ENCODE measurements at regions not wholly inside any gene's neighbourhood (a gene's known extent, or its start where the extent isn't known, plus 50 kb on each side); places are given as distances from the start of the nearest gene placed in this dataset.

DNA sequence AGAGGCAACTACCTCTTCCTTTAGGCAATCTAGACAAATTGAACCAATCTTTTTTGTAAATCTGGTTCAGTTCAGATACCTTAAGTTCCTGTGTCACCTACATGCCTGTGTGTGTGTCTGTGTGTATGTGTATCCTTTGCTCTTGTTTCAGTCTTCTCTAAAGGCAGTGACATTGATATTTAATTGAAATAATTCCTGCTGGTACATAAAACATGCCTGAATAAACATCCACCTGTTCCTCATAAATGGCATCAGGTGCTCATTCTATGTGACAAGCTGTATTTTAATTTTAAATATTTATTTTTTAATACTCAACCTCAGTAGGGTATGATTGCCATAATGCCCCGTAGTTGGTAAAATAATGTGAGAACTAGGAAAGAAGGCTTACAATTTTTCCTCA is 1606.4 kb upstream of the PRR20A start:
- ChIA-PET POLR2A (no interaction called here), CTCF (no interaction called here)
- Histone ChIP-seq H3K9ac (replicated peaks; ENCODE audit: extremely low read depth, insufficient read depth, low read length) (no peak overlapping the region), H3K36me3 (ENCODE audit: control insufficient read depth in 2 of 2, extremely low read depth in 1 of 2, insufficient read depth in 2 of 2, low read length in 2 of 2) (no peaks in the 10 kb centered on the region), H3K4me2 (ENCODE audit: insufficient read depth, low read length) (no peak overlapping the region), H3K4me3 (replicated peaks in 1 of 3; ENCODE audit: insufficient read depth in 1 of 3, low read depth in 1 of 3, low read length in 3 of 3) (no peak overlapping the region), H3K4me1 (ENCODE audit: control insufficient read depth, extremely low read depth, insufficient read depth, low read length) (no peaks in the 10 kb centered on the region), H3K27ac (ENCODE audit: insufficient read depth, low read depth, low read length) (no peak overlapping the region), H3K9me1 (replicated peaks; ENCODE audit: control insufficient read depth, extremely low read depth, insufficient read depth, low read length) (no peaks in the 10 kb centered on the region), H3K27me3 (ENCODE audit: control insufficient read depth in 2 of 2, insufficient read depth in 2 of 2, low read length in 2 of 2) (no peaks in the 10 kb centered on the region), H4K20me1 (replicated peaks; ENCODE audit: control insufficient read depth, extremely low read depth, insufficient read depth, low read length) (no peaks in the 10 kb centered on the region), H3K9me3 (replicated peaks; ENCODE audit: control insufficient read depth, insufficient read depth, low read length) (peaks cover 2% of the 10 kb centered on the region), H3K79me2 (ENCODE audit: control insufficient read depth, insufficient read depth, low read length) (no peaks in the 10 kb centered on the region), H2AFZ (ENCODE audit: low read depth, low read length) (no peak overlapping the region)
- FAIRE-seq: no peak
- dilution Hi-C loops (cut with MboI; ENCODE audit: extremely low pct_ligation_motif_present, low sequenced_read_pairs) (no loop called here), intact Hi-C loops (cut with micrococcal nuclease) (no loop called here)
- no TSS peak for BruUV-seq (replicated peaks)
- no peak for DNase-seq (ENCODE audit: low read depth, low spot score)
- TF ChIP-seq GATA2 (IDR thresholded peaks at IDR 0.05; ENCODE audit: insufficient read depth, insufficient read length, low read depth, low read length): no peak

DNA sequence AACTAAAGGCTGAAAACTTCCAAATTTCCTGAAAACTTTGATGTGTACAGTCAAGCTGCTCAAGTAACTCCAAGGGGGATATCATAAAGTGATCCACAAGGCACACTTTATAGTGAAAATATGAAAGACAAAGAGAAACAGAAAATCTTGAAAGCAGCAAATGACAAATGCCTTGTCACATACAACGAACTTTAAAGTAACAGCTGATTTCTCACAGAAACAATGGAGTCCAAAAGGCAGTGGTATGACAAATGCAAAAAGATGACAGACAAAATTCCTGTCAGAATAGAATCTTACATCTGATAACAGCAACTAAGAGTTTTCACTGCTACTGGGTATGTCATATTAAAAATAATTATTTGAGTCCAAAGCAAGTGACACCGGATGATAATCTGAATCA is 1602.3 kb upstream of the PRR20A start:
- CTCF ChIA-PET: no interaction called here

More for the DNA sequence above, 1602.3 kb upstream of the PRR20A start:
- no peak overlapping the region for H3K27ac ChIP-seq (ENCODE audit: insufficient read depth, low read depth, low read length)
- no peak overlapping the region for H3K4me3 ChIP-seq (replicated peaks in 1 of 3; ENCODE audit: insufficient read depth in 1 of 3, low read depth in 1 of 3, low read length in 3 of 3)
- H3K9me3 ChIP-seq (replicated peaks; ENCODE audit: control insufficient read depth, insufficient read depth, low read length): peaks cover 4% of the 10 kb centered on the region
- DNase-seq (ENCODE audit: low read depth, low spot score): no peak
- dilution Hi-C loops (cut with MboI; ENCODE audit: extremely low pct_ligation_motif_present, low sequenced_read_pairs) (no loop called here), intact Hi-C loops (cut with micrococcal nuclease) (no loop called here)
- no peak overlapping the region for H3K9ac ChIP-seq (replicated peaks; ENCODE audit: extremely low read depth, insufficient read depth, low read length)
- no peak for FAIRE-seq
- no peaks in the 10 kb centered on the region for H3K36me3 ChIP-seq (ENCODE audit: control insufficient read depth in 2 of 2, extremely low read depth in 1 of 2, insufficient read depth in 2 of 2, low read length in 2 of 2)
- H3K4me1 ChIP-seq (ENCODE audit: control insufficient read depth, extremely low read depth, insufficient read depth, low read length): no peaks in the 10 kb centered on the region
- no peaks in the 10 kb centered on the region for H3K79me2 ChIP-seq (ENCODE audit: control insufficient read depth, insufficient read depth, low read length)
- H4K20me1 ChIP-seq (replicated peaks; ENCODE audit: control insufficient read depth, extremely low read depth, insufficient read depth, low read length): no peaks in the 10 kb centered on the region
- BruUV-seq (replicated peaks): no TSS peak
- no peaks in the 10 kb centered on the region for H3K9me1 ChIP-seq (replicated peaks; ENCODE audit: control insufficient read depth, extremely low read depth, insufficient read depth, low read length)
- TF ChIP-seq, protein P1, sequence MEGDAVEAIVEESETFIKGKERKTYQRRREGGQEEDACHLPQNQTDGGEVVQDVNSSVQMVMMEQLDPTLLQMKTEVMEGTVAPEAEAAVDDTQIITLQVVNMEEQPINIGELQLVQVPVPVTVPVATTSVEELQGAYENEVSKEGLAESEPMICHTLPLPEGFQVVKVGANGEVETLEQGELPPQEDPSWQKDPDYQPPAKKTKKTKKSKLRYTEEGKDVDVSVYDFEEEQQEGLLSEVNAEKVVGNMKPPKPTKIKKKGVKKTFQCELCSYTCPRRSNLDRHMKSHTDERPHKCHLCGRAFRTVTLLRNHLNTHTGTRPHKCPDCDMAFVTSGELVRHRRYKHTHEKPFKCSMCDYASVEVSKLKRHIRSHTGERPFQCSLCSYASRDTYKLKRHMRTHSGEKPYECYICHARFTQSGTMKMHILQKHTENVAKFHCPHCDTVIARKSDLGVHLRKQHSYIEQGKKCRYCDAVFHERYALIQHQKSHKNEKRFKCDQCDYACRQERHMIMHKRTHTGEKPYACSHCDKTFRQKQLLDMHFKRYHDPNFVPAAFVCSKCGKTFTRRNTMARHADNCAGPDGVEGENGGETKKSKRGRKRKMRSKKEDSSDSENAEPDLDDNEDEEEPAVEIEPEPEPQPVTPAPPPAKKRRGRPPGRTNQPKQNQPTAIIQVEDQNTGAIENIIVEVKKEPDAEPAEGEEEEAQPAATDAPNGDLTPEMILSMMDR (IDR thresholded peaks at IDR 0.05; ENCODE audit: extremely low read depth in 1 of 2, insufficient read depth in 1 of 2, low read depth in 1 of 2, low read length in 2 of 2): no peak
- TF ChIP-seq POLR2A (IDR thresholded peaks at IDR 0.05; ENCODE audit: low read depth, low read length): no peak
- TF ChIP-seq MYC (IDR thresholded peaks at IDR 0.05; ENCODE audit: low read depth, low read length): no peak
- no peak for TF ChIP-seq POLR2AphosphoS5 (IDR thresholded peaks at IDR 0.05; ENCODE audit: insufficient read depth, low read depth, low read length)
- TF ChIP-seq, protein P2, sequence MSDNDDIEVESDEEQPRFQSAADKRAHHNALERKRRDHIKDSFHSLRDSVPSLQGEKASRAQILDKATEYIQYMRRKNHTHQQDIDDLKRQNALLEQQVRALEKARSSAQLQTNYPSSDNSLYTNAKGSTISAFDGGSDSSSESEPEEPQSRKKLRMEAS (IDR thresholded peaks at IDR 0.05; ENCODE audit: insufficient read depth, insufficient read length): no peak
- no peak for TF ChIP-seq GATA2 (IDR thresholded peaks at IDR 0.05; ENCODE audit: insufficient read depth, insufficient read length, low read depth, low read length)
- no peak for TF ChIP-seq FOS (IDR thresholded peaks at IDR 0.05; ENCODE audit: borderline replicate concordance, insufficient read depth, low read length)
- TF ChIP-seq EZH2 (IDR thresholded peaks at IDR 0.05; ENCODE audit: borderline replicate concordance, low read depth, low read length, severe bottlenecking): no peak
- no peak for TF ChIP-seq JUN (IDR thresholded peaks at IDR 0.05; ENCODE audit: borderline replicate concordance, insufficient read depth, insufficient read length, low read depth)
- H3K4me2 ChIP-seq (ENCODE audit: insufficient read depth, low read length): no peak overlapping the region
- H2AFZ ChIP-seq (ENCODE audit: low read depth, low read length): no peak overlapping the region
- H3K27me3 ChIP-seq (ENCODE audit: control insufficient read depth in 2 of 2, insufficient read depth in 2 of 2, low read length in 2 of 2): no peaks in the 10 kb centered on the region
- POLR2A ChIA-PET: no interaction called here
